ENCODE measurements at regions not wholly inside any gene's neighbourhood (a gene's known extent, or its start where the extent isn't known, plus 50 kb on each side); places are given as distances from the start of the nearest gene placed in this dataset.

- DNase-seq (ENCODE audit: low read depth), result peak; percentile 90
- no peak overlapping the region for H3K4me3 ChIP-seq (ENCODE audit: low read depth, low read length)
- no peak for TF ChIP-seq CTCF (IDR thresholded peaks at IDR 0.05; ENCODE audit: insufficient read depth, low read depth, low read length, missing control alignments)
Measured at GRCh38 chr3:187802928-187803259, 57.6 kb upstream of the BCL6 start.

GRCh38 chr3:187804120-187804744, 59.0 kb upstream of the BCL6 start:
- no peak for TF ChIP-seq CTCF (IDR thresholded peaks at IDR 0.05; ENCODE audit: insufficient read depth, low read depth, low read length, missing control alignments)
- peak; percentile 24 for DNase-seq (ENCODE audit: low read depth)
- no peak overlapping the region for H3K4me3 ChIP-seq (ENCODE audit: low read depth, low read length)

GRCh38 chr3:187804745-187805121, 59.5 kb upstream of the BCL6 start:
- no peak for TF ChIP-seq CTCF (IDR thresholded peaks at IDR 0.05; ENCODE audit: insufficient read depth, low read depth, low read length, missing control alignments)
- no peak overlapping the region for H3K4me3 ChIP-seq (ENCODE audit: low read depth, low read length)
- DNase-seq (ENCODE audit: low read depth), result no peak

GRCh38 chr3:187805774-187806173, 60.5 kb upstream of the BCL6 start:
- no peak for DNase-seq (ENCODE audit: low read depth)
- no peak overlapping the region for H3K4me3 ChIP-seq (ENCODE audit: low read depth, low read length)
- no peak for TF ChIP-seq CTCF (IDR thresholded peaks at IDR 0.05; ENCODE audit: insufficient read depth, low read depth, low read length, missing control alignments)

GRCh38 chr3:187807086-187807862, 62.0 kb upstream of the BCL6 start:
- no peak overlapping the region for H3K4me3 ChIP-seq (ENCODE audit: low read depth, low read length)
- peak; percentile 48 for DNase-seq (ENCODE audit: low read depth)
- TF ChIP-seq CTCF (IDR thresholded peaks at IDR 0.05; ENCODE audit: insufficient read depth, low read depth, low read length, missing control alignments), result no peak

GRCh38 chr3:187808527-187808895, 63.2 kb upstream of the BCL6 start:
- TF ChIP-seq CTCF (IDR thresholded peaks at IDR 0.05; ENCODE audit: insufficient read depth, low read depth, low read length, missing control alignments), result no peak
- no peak for DNase-seq (ENCODE audit: low read depth)
- H3K4me3 ChIP-seq (ENCODE audit: low read depth, low read length), result no peak overlapping the region

- no peak for DNase-seq (ENCODE audit: low read depth)
- no peak overlapping the region for H3K4me3 ChIP-seq (ENCODE audit: low read depth, low read length)
- TF ChIP-seq CTCF (IDR thresholded peaks at IDR 0.05; ENCODE audit: insufficient read depth, low read depth, low read length, missing control alignments), result no peak
Measured at GRCh38 chr3:187809612-187809991, 64.3 kb upstream of the BCL6 start.
